Kidney tubule cell (primary cell): ENCODE measurements at regions not wholly inside any gene's neighbourhood (a gene's known extent, or its start where the extent isn't known, plus 50 kb on each side); places are given as distances from the start of the nearest gene placed in this dataset.

Experiments used
- DNase-seq: peaks from one replicate; pipeline ENCODE4 v3.0.0-alpha.2; 2018; ENCODE audit warnings: low spot score

GRCh38 chr16:26651884-26652283 is 414.8 kb upstream of the C16orf82 start:
- no peak for DNase-seq

- DNase-seq = no peak
Observed at GRCh38 chr16:26658486-26658885, 408.2 kb upstream of the C16orf82 start.

- DNase-seq = no peak
Observed at GRCh38 chr16:26658915-26659314, 407.8 kb upstream of the C16orf82 start.

GRCh38 chr16:26664086-26664485 is 402.6 kb upstream of the C16orf82 start:
- no peak for DNase-seq

GRCh38 chr16:26665166-26665939 is 401.4 kb upstream of the C16orf82 start:
- DNase-seq = no peak

GRCh38 chr16:26666486-26666885 is 400.2 kb upstream of the C16orf82 start:
- no peak for DNase-seq

GRCh38 chr16:26667307-26667706 is 399.4 kb upstream of the C16orf82 start:
- DNase-seq = no peak

- DNase-seq = no peak
Observed at GRCh38 chr16:26668026-26668425, 398.7 kb upstream of the C16orf82 start.

GRCh38 chr16:26672206-26672605 is 394.5 kb upstream of the C16orf82 start:
- no peak for DNase-seq

GRCh38 chr16:26673011-26673410 is 393.7 kb upstream of the C16orf82 start:
- DNase-seq = no peak

- no peak for DNase-seq
Observed at GRCh38 chr16:26680671-26681070, 386.1 kb upstream of the C16orf82 start.

- DNase-seq = no peak
Observed at GRCh38 chr16:26688105-26688504, 378.6 kb upstream of the C16orf82 start.

- DNase-seq = no peak
Observed at GRCh38 chr16:26688699-26689098, 378.0 kb upstream of the C16orf82 start.

- DNase-seq = no peak
Observed at GRCh38 chr16:26692658-26693057, 374.1 kb upstream of the C16orf82 start.

GRCh38 chr16:26697807-26698206 is 368.9 kb upstream of the C16orf82 start:
- DNase-seq = no peak

- DNase-seq = no peak
Observed at GRCh38 chr16:26700250-26700649, 366.5 kb upstream of the C16orf82 start.

- DNase-seq = no peak
Observed at GRCh38 chr16:26701243-26701886, 365.4 kb upstream of the C16orf82 start.

GRCh38 chr16:26705346-26705745 is 361.4 kb upstream of the C16orf82 start:
- DNase-seq = no peak

GRCh38 chr16:26708428-26708827 is 358.3 kb upstream of the C16orf82 start:
- no peak for DNase-seq

GRCh38 chr16:26709175-26709574 is 357.6 kb upstream of the C16orf82 start:
- no peak for DNase-seq

GRCh38 chr16:26709754-26710153 is 357.0 kb upstream of the C16orf82 start:
- DNase-seq = no peak

GRCh38 chr16:26710450-26710849 is 356.3 kb upstream of the C16orf82 start:
- no peak for DNase-seq

- no peak for DNase-seq
Observed at GRCh38 chr16:26712876-26713275, 353.9 kb upstream of the C16orf82 start.

GRCh38 chr16:26715969-26716368 is 350.8 kb upstream of the C16orf82 start:
- DNase-seq = no peak
